Neural progenitor cell (in vitro differentiated cells): ENCODE measurements at regions not wholly inside any gene's neighbourhood (a gene's known extent, or its start where the extent isn't known, plus 50 kb on each side); places are given as distances from the start of the nearest gene placed in this dataset.

Experiments
- EZH2 ChIP-seq: fragments of 200-600 bp; sonication (generic); IDR thresholded peaks from 2 replicates; pipeline ENCODE4 v1.6.1; 2017; ENCODE audit warnings: antibody characterized with exemption, mild to moderate bottlenecking, moderate library complexity
- TF ChIP-seq, protein P1 (sequence below): fragments of 200-600 bp; sonication (generic); IDR thresholded peaks from 2 replicates; pipeline ENCODE4 v1.5.1; 2017; ENCODE audit warnings: antibody characterized with exemption, mild to moderate bottlenecking

DNA sequence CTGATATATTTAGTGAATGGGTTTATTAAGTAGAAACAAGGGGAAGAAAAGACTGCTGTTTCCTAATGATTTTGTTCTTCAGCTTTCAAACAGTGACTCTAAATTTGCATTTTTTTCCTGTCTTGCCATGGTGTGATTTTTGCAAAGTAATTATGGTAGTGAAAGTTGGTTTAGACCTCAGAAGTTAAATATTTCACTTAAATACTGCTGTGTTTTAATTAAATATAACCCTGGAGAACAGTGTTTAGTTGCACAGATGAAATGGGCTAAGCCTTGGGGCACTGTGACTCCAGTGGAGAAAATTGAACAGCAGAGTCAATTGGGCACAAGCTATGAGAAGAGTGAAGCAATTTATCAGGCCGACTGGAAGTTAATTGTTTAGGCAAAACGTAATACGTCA lies 111.1 kb upstream of the MCHR2 start:
- TF ChIP-seq, protein P1, sequence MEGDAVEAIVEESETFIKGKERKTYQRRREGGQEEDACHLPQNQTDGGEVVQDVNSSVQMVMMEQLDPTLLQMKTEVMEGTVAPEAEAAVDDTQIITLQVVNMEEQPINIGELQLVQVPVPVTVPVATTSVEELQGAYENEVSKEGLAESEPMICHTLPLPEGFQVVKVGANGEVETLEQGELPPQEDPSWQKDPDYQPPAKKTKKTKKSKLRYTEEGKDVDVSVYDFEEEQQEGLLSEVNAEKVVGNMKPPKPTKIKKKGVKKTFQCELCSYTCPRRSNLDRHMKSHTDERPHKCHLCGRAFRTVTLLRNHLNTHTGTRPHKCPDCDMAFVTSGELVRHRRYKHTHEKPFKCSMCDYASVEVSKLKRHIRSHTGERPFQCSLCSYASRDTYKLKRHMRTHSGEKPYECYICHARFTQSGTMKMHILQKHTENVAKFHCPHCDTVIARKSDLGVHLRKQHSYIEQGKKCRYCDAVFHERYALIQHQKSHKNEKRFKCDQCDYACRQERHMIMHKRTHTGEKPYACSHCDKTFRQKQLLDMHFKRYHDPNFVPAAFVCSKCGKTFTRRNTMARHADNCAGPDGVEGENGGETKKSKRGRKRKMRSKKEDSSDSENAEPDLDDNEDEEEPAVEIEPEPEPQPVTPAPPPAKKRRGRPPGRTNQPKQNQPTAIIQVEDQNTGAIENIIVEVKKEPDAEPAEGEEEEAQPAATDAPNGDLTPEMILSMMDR = no peak
- TF ChIP-seq EZH2 = no peak
